ENCODE measurements at regions not wholly inside any gene's neighbourhood (a gene's known extent, or its start where the extent isn't known, plus 50 kb on each side); places are given as distances from the start of the nearest gene placed in this dataset.

DNA sequence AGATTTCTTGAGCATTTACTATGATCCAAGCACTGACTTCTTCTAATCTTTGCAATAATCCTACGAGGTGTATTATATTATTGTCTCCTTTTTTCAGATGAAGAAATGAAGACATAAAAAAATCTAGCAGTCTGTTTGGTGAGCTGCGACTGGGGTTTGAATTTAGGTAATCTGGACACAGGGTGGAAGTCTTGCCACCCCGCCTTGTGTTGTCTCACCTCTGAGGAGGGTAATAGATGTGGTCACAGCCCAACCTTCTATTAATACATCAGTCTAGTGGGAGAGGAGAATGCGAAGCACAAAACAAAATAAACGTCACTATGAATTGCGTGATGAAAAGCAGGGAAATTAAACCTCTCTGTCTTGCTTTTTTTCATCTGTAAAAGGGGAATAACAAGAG is 993.9 kb downstream of the VRK1 start:
- Histone ChIP-seq H3K27ac (ENCODE audit: extremely low read length, insufficient read depth, low read length) (no peak overlapping the region), H3K27me3 (ENCODE audit: control insufficient read depth in 1 of 2, insufficient read depth in 2 of 2, low read length in 2 of 2) (no peaks in the 10 kb centered on the region), H2AFZ (ENCODE audit: low read length) (no peak overlapping the region), H3K9me3 (ENCODE audit: low read length) (peaks cover 34% of the 10 kb centered on the region), H3K36me3 (replicated peaks in 1 of 2; ENCODE audit: control insufficient read depth in 1 of 2, insufficient read depth in 2 of 2, low read length in 2 of 2) (no peaks in the 10 kb centered on the region), H4K20me1 (ENCODE audit: insufficient read depth, low read length) (no peaks in the 10 kb centered on the region), H3K79me2 (ENCODE audit: insufficient read depth, low read length) (no peaks in the 10 kb centered on the region), H3K4me3 (replicated peaks in 1 of 3; ENCODE audit: insufficient read depth in 1 of 3, low read depth in 2 of 3, low read length in 3 of 3) (no peak overlapping the region), H3K9ac (ENCODE audit: insufficient read depth, low read depth, low read length) (no peak overlapping the region), H3K4me2 (ENCODE audit: low read depth, low read length) (no peak overlapping the region), H3K4me1 (ENCODE audit: insufficient read depth, low read length) (no peaks in the 10 kb centered on the region)
- TF ChIP-seq, protein P1, sequence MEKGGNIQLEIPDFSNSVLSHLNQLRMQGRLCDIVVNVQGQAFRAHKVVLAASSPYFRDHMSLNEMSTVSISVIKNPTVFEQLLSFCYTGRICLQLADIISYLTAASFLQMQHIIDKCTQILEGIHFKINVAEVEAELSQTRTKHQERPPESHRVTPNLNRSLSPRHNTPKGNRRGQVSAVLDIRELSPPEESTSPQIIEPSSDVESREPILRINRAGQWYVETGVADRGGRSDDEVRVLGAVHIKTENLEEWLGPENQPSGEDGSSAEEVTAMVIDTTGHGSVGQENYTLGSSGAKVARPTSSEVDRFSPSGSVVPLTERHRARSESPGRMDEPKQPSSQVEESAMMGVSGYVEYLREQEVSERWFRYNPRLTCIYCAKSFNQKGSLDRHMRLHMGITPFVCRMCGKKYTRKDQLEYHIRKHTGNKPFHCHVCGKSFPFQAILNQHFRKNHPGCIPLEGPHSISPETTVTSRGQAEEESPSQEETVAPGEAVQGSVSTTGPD (CRISPR knock-in tag; IDR thresholded peaks at IDR 0.05), result no peak
- no peak for TF ChIP-seq NBN (conservative IDR thresholded peaks at IDR 0.05)
- TF ChIP-seq, protein P2, sequence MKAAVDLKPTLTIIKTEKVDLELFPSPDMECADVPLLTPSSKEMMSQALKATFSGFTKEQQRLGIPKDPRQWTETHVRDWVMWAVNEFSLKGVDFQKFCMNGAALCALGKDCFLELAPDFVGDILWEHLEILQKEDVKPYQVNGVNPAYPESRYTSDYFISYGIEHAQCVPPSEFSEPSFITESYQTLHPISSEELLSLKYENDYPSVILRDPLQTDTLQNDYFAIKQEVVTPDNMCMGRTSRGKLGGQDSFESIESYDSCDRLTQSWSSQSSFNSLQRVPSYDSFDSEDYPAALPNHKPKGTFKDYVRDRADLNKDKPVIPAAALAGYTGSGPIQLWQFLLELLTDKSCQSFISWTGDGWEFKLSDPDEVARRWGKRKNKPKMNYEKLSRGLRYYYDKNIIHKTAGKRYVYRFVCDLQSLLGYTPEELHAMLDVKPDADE (CRISPR knock-in tag; IDR thresholded peaks at IDR 0.05), result no peak
- TF ChIP-seq FOXO1 (CRISPR knock-in tag; IDR thresholded peaks at IDR 0.05), result no peak
- no peak for TF ChIP-seq NFE2L1 (CRISPR knock-in tag; IDR thresholded peaks at IDR 0.05; ENCODE audit: borderline replicate concordance)
- TF ChIP-seq SYNCRIP (IDR thresholded peaks at IDR 0.05; ENCODE audit: insufficient read depth, low read depth, low read length), result no peak
- no peak for TF ChIP-seq SRSF1 (optimal IDR thresholded peaks at IDR 0.05; ENCODE audit: low read depth, low read length)
- TF ChIP-seq, protein P3, sequence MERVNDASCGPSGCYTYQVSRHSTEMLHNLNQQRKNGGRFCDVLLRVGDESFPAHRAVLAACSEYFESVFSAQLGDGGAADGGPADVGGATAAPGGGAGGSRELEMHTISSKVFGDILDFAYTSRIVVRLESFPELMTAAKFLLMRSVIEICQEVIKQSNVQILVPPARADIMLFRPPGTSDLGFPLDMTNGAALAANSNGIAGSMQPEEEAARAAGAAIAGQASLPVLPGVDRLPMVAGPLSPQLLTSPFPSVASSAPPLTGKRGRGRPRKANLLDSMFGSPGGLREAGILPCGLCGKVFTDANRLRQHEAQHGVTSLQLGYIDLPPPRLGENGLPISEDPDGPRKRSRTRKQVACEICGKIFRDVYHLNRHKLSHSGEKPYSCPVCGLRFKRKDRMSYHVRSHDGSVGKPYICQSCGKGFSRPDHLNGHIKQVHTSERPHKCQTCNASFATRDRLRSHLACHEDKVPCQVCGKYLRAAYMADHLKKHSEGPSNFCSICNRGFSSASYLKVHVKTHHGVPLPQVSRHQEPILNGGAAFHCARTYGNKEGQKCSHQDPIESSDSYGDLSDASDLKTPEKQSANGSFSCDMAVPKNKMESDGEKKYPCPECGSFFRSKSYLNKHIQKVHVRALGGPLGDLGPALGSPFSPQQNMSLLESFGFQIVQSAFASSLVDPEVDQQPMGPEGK (CRISPR knock-in tag; IDR thresholded peaks at IDR 0.05), result no peak
- TF ChIP-seq CHD4 (IDR thresholded peaks at IDR 0.05; ENCODE audit: borderline replicate concordance, low read length), result no peak
- no peak for TF ChIP-seq PHB2 (IDR thresholded peaks at IDR 0.05; ENCODE audit: partially characterized antibody)
- TF ChIP-seq ONECUT2 (CRISPR knock-in tag; IDR thresholded peaks at IDR 0.05), result no peak
- TF ChIP-seq, protein P4, sequence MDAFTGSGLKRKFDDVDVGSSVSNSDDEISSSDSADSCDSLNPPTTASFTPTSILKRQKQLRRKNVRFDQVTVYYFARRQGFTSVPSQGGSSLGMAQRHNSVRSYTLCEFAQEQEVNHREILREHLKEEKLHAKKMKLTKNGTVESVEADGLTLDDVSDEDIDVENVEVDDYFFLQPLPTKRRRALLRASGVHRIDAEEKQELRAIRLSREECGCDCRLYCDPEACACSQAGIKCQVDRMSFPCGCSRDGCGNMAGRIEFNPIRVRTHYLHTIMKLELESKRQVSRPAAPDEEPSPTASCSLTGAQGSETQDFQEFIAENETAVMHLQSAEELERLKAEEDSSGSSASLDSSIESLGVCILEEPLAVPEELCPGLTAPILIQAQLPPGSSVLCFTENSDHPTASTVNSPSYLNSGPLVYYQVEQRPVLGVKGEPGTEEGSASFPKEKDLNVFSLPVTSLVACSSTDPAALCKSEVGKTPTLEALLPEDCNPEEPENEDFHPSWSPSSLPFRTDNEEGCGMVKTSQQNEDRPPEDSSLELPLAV (CRISPR knock-in tag; conservative IDR thresholded peaks at IDR 0.05; ENCODE audit: low read depth), result no peak
- BruUV-seq (replicated peaks), result no TSS peak
- intact Hi-C loops (cut with micrococcal nuclease; ENCODE audit: unreplicated experiment), result no loop called here
- no peak for DNase-seq (ENCODE audit: low spot score)
- WGBS (ENCODE audit: low lambda C conversion rate), result 19% methylated on average over 6 of the region's 6 CpGs
- no peak for ATAC-seq
- ChIA-PET CTCF (ENCODE audit: low intra/inter-chr PET ratio, low total read pairs) (no interaction called here), POLR2A (no interaction called here)
- in situ Hi-C loops (cut with HindIII; ENCODE audit: extremely low pct_ligation_motif_present, low pct_unique_long_range_greater_than_20kb), result no loop called here
- no peak for FAIRE-seq

Data from HepG2 (cell line).